ENCODE measurements at regions not wholly inside any gene's neighbourhood (a gene's known extent, or its start where the extent isn't known, plus 50 kb on each side); places are given as distances from the start of the nearest gene placed in this dataset.

DNA sequence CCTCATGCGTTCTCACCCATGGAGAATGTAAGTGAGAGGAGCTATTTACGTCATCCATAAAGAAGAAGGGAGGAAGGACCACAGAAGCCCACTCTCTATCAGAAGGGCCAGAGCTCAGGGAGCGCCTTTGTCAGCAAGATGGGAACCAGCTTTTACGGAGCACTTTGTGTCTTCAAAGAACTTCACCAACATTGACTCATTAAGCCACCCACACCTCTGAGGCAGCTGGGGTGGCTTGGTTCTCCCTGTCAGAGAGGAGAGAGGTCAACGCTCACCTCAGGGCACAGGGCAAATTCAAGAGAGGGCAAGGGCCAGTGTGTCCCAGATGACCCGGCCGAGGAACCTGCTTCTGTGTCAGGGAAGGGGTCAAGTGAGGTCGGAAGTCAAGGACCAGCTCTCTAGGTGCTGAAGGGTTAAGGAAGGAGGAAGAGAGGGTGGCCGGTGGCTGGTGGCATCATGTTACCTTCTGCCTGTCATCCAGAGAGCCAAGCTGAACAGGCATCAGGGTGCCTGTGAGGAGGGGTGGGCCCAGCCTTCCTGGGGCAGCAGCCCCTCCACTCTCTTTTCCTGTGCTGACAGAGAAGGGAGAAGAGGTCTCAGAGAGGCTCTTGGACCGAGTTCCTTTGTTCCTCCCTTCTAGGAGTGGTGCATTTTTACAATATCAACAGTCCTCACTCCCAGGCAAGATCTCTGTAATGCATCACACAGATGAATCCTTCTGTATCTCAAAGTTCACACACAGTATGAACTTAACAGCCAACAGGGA lies 109.0 kb downstream of the ETS2 start:
- no peak for DNase-seq
- Mint-ChIP-seq H3K4me3 (no peak overlapping the region), H3K27me3 (ENCODE audit: low read depth) (peaks cover 13% of the 10 kb centered on the region), H3K4me1 (ENCODE audit: low read depth) (no peaks in the 10 kb centered on the region), H3K9me3 (no peaks in the 10 kb centered on the region), H3K36me3 (ENCODE audit: insufficient read depth) (no peaks in the 10 kb centered on the region)
- peak in 1 of 2 donors; percentile 15 for ATAC-seq

- ATAC-seq: no peak
- Mint-ChIP-seq H3K4me3 (no peak overlapping the region), H3K4me1 (ENCODE audit: low read depth) (no peaks in the 10 kb centered on the region), H3K27me3 (ENCODE audit: low read depth) (peaks cover 13% of the 10 kb centered on the region), H3K9me3 (no peaks in the 10 kb centered on the region), H3K36me3 (ENCODE audit: insufficient read depth) (no peaks in the 10 kb centered on the region)
- no peak for DNase-seq
Observed at GRCh38 chr21:38913893-38914527, 108.3 kb downstream of the ETS2 start.

GRCh38 chr21:38913120-38913892 lies 107.6 kb downstream of the ETS2 start:
- Mint-ChIP-seq H3K4me3 (no peak overlapping the region), H3K27me3 (ENCODE audit: low read depth) (peaks cover 13% of the 10 kb centered on the region), H3K9me3 (no peaks in the 10 kb centered on the region), H3K36me3 (ENCODE audit: insufficient read depth) (no peaks in the 10 kb centered on the region), H3K4me1 (ENCODE audit: low read depth) (no peaks in the 10 kb centered on the region)
- no peak for DNase-seq
- ATAC-seq: no peak

DNA sequence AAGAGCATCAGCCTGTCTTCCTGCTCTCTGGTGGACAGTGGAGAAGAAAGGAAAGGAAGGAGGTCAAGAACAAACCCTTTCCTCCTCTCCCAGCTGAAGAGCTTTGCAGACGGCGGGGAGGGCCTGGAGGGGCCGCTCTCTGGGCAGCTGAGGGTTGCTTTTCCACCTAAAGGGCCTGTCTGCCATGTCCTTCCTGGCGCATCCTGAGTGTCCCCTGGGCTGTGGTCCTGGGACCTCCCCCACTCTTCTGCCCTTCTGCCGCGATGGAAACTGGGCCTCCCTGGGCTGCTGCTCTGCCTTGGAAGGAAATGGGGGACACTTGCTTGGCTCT lies 107.0 kb downstream of the ETS2 start:
- H3K36me3 Mint-ChIP-seq (ENCODE audit: insufficient read depth): no peaks in the 10 kb centered on the region
- no peaks in the 10 kb centered on the region for H3K4me1 Mint-ChIP-seq (ENCODE audit: low read depth)
- ATAC-seq (no peak), DNase-seq (no peak)
- H3K9me3 Mint-ChIP-seq: no peaks in the 10 kb centered on the region
- H3K27me3 Mint-ChIP-seq (ENCODE audit: low read depth): peaks cover 13% of the 10 kb centered on the region
- no peak overlapping the region for H3K4me3 Mint-ChIP-seq

GRCh38 chr21:38912102-38912629 lies 106.4 kb downstream of the ETS2 start:
- Mint-ChIP-seq H3K4me3 (no peak overlapping the region), H3K36me3 (ENCODE audit: insufficient read depth) (no peaks in the 10 kb centered on the region), H3K9me3 (no peaks in the 10 kb centered on the region), H3K4me1 (ENCODE audit: low read depth) (no peaks in the 10 kb centered on the region), H3K27me3 (ENCODE audit: low read depth) (peaks cover 10% of the 10 kb centered on the region)
- DNase-seq: no peak
- no peak for ATAC-seq

DNA sequence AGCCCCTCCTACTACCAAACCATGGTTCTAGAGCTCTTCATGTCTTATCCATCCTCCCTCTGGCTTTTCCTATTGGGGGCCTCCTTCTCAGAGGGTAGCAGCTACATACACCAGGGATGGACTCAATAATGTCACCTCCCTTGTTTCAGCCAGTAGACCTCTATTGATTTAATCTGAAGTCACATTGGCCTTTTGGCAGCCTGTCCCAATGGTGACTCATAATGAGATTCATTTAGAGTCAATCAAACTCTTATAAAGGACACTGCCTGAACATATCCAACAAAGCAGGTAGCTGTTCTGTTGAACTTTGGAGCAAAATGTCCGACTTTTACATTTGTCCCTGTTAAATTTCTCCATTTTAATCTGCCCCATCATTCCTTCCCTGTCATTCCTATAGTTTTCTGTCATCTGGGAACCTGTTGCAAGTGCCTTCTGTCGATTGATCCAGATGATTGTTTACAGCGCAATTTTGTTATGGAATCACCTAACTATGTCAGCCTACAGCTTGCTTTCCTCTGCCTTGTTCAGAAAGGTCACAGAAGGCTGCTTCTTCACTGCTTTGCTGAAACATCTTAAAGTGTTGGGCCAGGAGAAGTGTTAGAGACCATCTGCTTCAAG lies 105.9 kb downstream of the ETS2 start:
- H3K27me3 Mint-ChIP-seq (ENCODE audit: low read depth): peaks cover 9% of the 10 kb centered on the region
- no peak overlapping the region for H3K4me3 Mint-ChIP-seq
- H3K9me3 Mint-ChIP-seq: no peaks in the 10 kb centered on the region
- DNase-seq (no peak), ATAC-seq (no peak)
- no peaks in the 10 kb centered on the region for H3K36me3 Mint-ChIP-seq (ENCODE audit: insufficient read depth)
- H3K4me1 Mint-ChIP-seq (ENCODE audit: low read depth): no peaks in the 10 kb centered on the region

DNA sequence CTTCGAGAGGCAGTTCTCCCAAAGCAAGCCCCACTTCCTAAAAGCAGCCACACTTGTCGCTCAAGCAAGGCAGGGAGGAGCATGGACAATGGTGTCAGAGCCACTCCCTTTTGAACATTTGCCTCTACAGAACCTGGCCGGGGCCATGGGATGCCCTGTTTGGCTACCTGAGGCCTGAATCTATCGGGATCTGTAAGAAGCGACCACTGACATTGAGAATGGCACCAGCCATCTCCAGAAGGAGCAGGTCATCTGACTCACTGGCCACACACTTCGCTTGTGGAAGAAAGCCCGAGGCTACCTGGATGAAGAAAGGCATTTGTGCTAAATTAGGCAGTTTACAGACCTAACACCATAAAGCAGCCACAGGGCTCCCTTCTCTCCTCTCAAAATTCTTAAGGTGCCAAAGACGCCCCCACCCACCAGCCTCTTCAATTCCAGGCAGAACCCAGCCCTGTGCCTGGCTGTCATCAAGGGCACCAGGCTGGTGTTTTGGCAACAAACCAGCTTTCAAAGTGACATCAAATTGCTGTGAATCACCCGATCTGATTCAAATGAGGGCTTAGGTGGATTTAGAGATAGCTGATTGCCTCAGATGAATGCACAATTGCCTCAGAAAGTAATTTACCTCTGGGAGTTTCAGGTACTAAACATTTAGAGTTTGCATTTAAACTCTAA lies 104.8 kb downstream of the ETS2 start:
- peaks cover 5% of the 10 kb centered on the region for H3K27me3 Mint-ChIP-seq (ENCODE audit: low read depth)
- no peaks in the 10 kb centered on the region for H3K9me3 Mint-ChIP-seq
- H3K4me1 Mint-ChIP-seq (ENCODE audit: low read depth): no peaks in the 10 kb centered on the region
- peak; percentile 40 to 62 for ATAC-seq
- H3K4me3 Mint-ChIP-seq: no peak overlapping the region
- no peak for DNase-seq
- no peaks in the 10 kb centered on the region for H3K36me3 Mint-ChIP-seq (ENCODE audit: insufficient read depth)

GRCh38 chr21:38909929-38910328 lies 104.2 kb downstream of the ETS2 start:
- no peak for ATAC-seq
- H3K36me3 Mint-ChIP-seq (ENCODE audit: insufficient read depth): no peaks in the 10 kb centered on the region
- H3K27me3 Mint-ChIP-seq (ENCODE audit: low read depth): peaks cover 3% of the 10 kb centered on the region
- H3K4me1 Mint-ChIP-seq (ENCODE audit: low read depth): no peaks in the 10 kb centered on the region
- H3K9me3 Mint-ChIP-seq: peaks cover 2% of the 10 kb centered on the region
- DNase-seq: no peak
- no peak overlapping the region for H3K4me3 Mint-ChIP-seq

GRCh38 chr21:38909109-38909508 lies 103.4 kb downstream of the ETS2 start:
- Mint-ChIP-seq H3K36me3 (ENCODE audit: insufficient read depth) (no peaks in the 10 kb centered on the region), H3K4me3 (no peak overlapping the region), H3K9me3 (peaks cover 3% of the 10 kb centered on the region), H3K4me1 (ENCODE audit: low read depth) (no peaks in the 10 kb centered on the region), H3K27me3 (ENCODE audit: low read depth) (peaks cover 3% of the 10 kb centered on the region)
- DNase-seq (no peak), ATAC-seq (no peak)

DNA sequence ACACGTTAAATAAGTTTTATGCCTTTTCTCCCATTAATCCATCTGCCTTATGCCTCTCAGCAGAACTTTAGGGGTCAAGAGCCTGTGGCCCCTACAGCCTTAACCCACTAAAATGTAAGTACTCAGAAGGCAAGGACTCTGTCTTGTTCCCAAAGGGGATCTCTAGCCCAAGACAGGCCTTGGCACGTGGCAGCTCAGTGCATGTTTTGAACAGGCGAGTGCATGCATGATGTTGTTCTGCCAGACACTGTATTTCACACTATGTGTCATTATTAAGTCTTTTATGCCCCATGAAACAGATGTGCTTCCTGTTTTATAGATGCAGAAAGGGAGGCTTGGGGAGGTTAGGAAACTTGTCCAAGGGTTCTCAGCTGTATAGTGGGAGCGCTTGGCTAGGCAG lies 102.8 kb downstream of the ETS2 start:
- DNase-seq (no peak), ATAC-seq (no peak)
- Mint-ChIP-seq H3K4me3 (no peak overlapping the region), H3K27me3 (ENCODE audit: low read depth) (peaks cover 5% of the 10 kb centered on the region), H3K36me3 (ENCODE audit: insufficient read depth) (no peaks in the 10 kb centered on the region), H3K4me1 (ENCODE audit: low read depth) (no peaks in the 10 kb centered on the region), H3K9me3 (peaks cover 3% of the 10 kb centered on the region)

DNA sequence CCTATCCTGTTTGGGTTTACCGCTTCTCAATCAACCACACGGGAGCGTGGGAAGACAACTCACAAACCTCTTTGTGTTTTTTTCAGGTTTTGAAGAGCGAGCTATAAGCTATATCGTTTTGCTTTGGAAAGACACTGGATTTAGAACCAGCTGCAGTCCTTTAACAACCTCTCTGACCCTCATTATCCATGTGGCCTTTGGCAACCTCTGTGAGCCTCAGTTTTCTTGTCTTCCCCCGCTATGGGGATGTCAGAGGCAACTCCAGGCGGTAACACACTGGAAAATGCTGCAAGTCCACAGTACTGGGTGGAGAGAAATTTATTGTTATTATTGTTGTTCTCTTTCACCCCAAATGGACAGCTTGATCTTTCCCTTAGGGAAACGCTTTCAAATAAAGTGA lies 100.0 kb downstream of the ETS2 start:
- DNase-seq (no peak), ATAC-seq (no peak)
- H3K4me3 Mint-ChIP-seq: no peak overlapping the region
- H3K36me3 Mint-ChIP-seq (ENCODE audit: insufficient read depth): no peaks in the 10 kb centered on the region
- H3K9me3 Mint-ChIP-seq: peaks cover 7% of the 10 kb centered on the region
- H3K4me1 Mint-ChIP-seq (ENCODE audit: low read depth): no peaks in the 10 kb centered on the region
- H3K27me3 Mint-ChIP-seq (ENCODE audit: low read depth): peaks cover 2% of the 10 kb centered on the region

- Mint-ChIP-seq H3K4me3 (no peak overlapping the region), H3K4me1 (ENCODE audit: low read depth) (no peaks in the 10 kb centered on the region), H3K27me3 (ENCODE audit: low read depth) (peaks cover 2% of the 10 kb centered on the region), H3K36me3 (ENCODE audit: insufficient read depth) (no peaks in the 10 kb centered on the region), H3K9me3 (peaks cover 7% of the 10 kb centered on the region)
- DNase-seq (no peak), ATAC-seq (no peak)
Observed at GRCh38 chr21:38905328-38905727, 99.6 kb downstream of the ETS2 start.

- DNase-seq (no peak), ATAC-seq (no peak)
- Mint-ChIP-seq H3K9me3 (peaks cover 7% of the 10 kb centered on the region), H3K36me3 (ENCODE audit: insufficient read depth) (no peaks in the 10 kb centered on the region), H3K27me3 (ENCODE audit: low read depth) (peaks cover 2% of the 10 kb centered on the region), H3K4me3 (no peak overlapping the region), H3K4me1 (ENCODE audit: low read depth) (no peaks in the 10 kb centered on the region)
Observed at GRCh38 chr21:38903690-38904139, 98.0 kb downstream of the ETS2 start.
